GM06990 (cell line): ENCODE measurements at regions not wholly inside any gene's neighbourhood (a gene's known extent, or its start where the extent isn't known, plus 50 kb on each side); places are given as distances from the start of the nearest gene placed in this dataset.
"Not testable (repeated sequence)": the region's sequence is repeated elsewhere in the genome, so short reads cannot be mapped to it uniquely, and the experiment has no call there.

Experiments
- DNase-seq: peaks from one replicate; pipeline ENCODE4 v3.0.0-alpha.2; 2011; ENCODE audit not compliant: insufficient read length; ENCODE audit errors: extremely low read depth
- H3K27me3 ChIP-seq: replicated peaks from 2 replicates; pipeline ENCODE4 v1.6.0; 2011; ENCODE audit warnings: low read length; ENCODE audit not compliant: control insufficient read depth, insufficient read depth
- H3K36me3 ChIP-seq: 2 replicates; pipeline ENCODE4 v1.5.1; 2011; ENCODE audit warnings: low read length; ENCODE audit not compliant: control insufficient read depth, insufficient read depth
- H3K4me3 ChIP-seq: replicated peaks from 2 replicates; pipeline ENCODE4 v1.5.1; 2011; ENCODE audit warnings: low read depth, mild to moderate bottlenecking, control low read depth, low read length
- TF ChIP-seq, protein P1 (sequence below): IDR thresholded peaks from 2 replicates; pipeline ENCODE4 v1.5.1; 2011; ENCODE audit warnings: low read length, control low read depth, mild to moderate bottlenecking, inconsistent platforms; ENCODE audit not compliant: insufficient read depth, poor library complexity, severe bottlenecking

DNA sequence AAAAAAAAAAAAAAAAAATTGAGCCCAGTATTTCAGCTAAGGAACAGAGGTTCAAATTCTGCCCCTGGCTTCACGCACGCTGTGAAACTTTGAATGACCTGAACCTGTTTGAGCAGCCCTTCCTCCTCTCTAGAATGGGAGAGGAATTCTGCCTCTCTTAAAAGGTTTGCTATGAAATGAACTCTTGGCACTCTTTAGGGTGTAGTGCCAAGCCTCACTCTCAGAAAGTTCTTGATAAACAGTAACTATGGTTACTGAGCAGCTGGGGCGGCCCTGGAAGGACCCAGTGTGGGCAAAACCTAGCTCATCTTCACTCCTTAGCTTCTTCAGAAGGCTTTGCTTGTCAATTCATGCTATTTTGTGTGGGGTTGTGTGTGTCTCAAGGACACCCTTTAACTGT, 73.7 kb downstream of the GEMIN8 start:
- Histone ChIP-seq H3K36me3 (no peaks in the 10 kb centered on the region), H3K4me3 (no peak overlapping the region), H3K27me3 (peaks cover 2% of the 10 kb centered on the region)
- TF ChIP-seq, protein P1, sequence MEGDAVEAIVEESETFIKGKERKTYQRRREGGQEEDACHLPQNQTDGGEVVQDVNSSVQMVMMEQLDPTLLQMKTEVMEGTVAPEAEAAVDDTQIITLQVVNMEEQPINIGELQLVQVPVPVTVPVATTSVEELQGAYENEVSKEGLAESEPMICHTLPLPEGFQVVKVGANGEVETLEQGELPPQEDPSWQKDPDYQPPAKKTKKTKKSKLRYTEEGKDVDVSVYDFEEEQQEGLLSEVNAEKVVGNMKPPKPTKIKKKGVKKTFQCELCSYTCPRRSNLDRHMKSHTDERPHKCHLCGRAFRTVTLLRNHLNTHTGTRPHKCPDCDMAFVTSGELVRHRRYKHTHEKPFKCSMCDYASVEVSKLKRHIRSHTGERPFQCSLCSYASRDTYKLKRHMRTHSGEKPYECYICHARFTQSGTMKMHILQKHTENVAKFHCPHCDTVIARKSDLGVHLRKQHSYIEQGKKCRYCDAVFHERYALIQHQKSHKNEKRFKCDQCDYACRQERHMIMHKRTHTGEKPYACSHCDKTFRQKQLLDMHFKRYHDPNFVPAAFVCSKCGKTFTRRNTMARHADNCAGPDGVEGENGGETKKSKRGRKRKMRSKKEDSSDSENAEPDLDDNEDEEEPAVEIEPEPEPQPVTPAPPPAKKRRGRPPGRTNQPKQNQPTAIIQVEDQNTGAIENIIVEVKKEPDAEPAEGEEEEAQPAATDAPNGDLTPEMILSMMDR = no peak
- no peak for DNase-seq

GRCh38 chrX:13955095-13955647, 74.5 kb downstream of the GEMIN8 start:
- H3K36me3 ChIP-seq = no peaks in the 10 kb centered on the region
- no peak for DNase-seq
- TF ChIP-seq, protein P1 = no peak
- peaks cover 2% of the 10 kb centered on the region for H3K27me3 ChIP-seq
- no peak overlapping the region for H3K4me3 ChIP-seq

DNA sequence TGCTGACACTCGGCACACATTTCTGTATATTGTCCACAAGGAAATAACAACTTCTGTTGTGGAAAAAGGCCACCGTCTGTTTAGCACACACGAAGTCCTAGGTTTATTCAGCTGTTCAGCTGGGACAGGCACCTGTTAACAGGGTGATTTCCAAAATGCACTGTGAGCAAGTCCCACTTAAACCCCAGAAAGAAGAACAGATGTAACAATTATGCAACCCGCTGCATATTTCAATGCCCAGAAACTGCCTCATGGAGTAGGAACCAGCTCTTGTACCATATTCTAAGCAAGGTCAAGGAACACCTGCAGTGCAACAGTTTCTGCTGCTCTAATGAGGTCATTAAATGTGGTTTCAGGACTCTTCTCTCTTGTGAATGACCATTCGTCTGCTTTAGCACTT, 77.1 kb downstream of the GEMIN8 start:
- Histone ChIP-seq H3K27me3 (peaks cover 2% of the 10 kb centered on the region), H3K4me3 (no peak overlapping the region), H3K36me3 (no peaks in the 10 kb centered on the region)
- no peak for DNase-seq
- TF ChIP-seq, protein P1 = no peak

DNA sequence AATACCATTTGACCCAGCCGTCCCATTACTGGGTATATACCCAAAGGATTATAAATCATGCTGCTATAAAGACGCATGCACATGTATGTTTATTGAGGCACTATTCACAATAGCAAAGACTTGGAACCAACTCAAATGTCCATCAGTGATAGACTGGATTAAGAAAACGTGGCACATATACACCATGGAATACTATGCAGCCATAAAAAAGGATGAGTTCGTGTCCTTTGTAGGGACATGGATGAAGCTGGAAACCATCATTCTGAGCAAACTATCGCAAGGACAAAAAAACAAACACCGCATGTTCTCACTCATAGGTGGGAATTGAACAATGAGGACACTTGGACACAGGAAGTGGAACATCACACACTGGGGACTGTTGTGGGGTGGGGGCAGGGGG, 83.5 kb downstream of the GEMIN8 start:
- H3K36me3 ChIP-seq = not testable (repeated sequence)

DNA sequence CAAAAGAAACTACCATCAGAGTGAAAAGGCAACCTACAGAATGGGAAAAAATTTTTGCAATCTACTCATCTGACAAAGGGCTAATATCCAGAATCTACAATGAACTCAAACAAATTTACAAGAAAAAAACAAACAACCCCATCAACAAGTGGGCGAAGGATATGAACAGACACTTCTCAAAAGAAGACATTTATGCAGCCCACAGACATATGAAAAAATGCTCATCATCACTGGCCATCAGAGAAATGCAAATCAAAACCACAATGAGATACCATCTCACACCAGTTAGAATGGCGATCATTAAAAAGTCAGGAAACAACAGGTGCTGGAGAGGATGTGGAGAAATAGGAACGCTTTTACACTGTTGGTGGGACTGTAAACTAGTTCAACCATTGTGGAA, 83.9 kb downstream of the GEMIN8 start:
- not testable (repeated sequence) for H3K4me3 ChIP-seq, H3K36me3 ChIP-seq, DNase-seq, H3K27me3 ChIP-seq

More for the DNA sequence above, 83.5 kb downstream of the GEMIN8 start:
- DNase-seq, H3K27me3 ChIP-seq, H3K4me3 ChIP-seq: not testable (repeated sequence)

GRCh38 chrX:13940671-13941070, 89.0 kb downstream of the GEMIN8 start:
- Histone ChIP-seq H3K36me3 (no peaks in the 10 kb centered on the region), H3K27me3 (no peaks in the 10 kb centered on the region; the same call in none of the 2 replicates), H3K4me3 (no peak overlapping the region)
- TF ChIP-seq, protein P1 = no peak
- no peak for DNase-seq
